HG03064 (cell line): ENCODE measurements at regions not wholly inside any gene's neighbourhood (a gene's known extent, or its start where the extent isn't known, plus 50 kb on each side); places are given as distances from the start of the nearest gene placed in this dataset.

Experiments used
- ATAC-seq: cut with Tn5 transposase; IDR thresholded peaks from one replicate; pipeline ENCODE4 v1.9.1; 2021; ENCODE audit warnings: low read depth; ENCODE audit not compliant: unreplicated experiment

GRCh38 chr7:47640265-47640664, 58.4 kb upstream of the TNS3 start:
- no peak for ATAC-seq

- no peak for ATAC-seq
Observed at GRCh38 chr7:47639495-47640110, 57.7 kb upstream of the TNS3 start.

GRCh38 chr7:47638679-47639315, 56.9 kb upstream of the TNS3 start:
- no peak for ATAC-seq

GRCh38 chr7:47636433-47637175, 54.7 kb upstream of the TNS3 start:
- ATAC-seq: no peak

GRCh38 chr7:47636081-47636432, 54.1 kb upstream of the TNS3 start:
- ATAC-seq: no peak

- ATAC-seq: no peak
Observed at GRCh38 chr7:47635091-47636080, 53.5 kb upstream of the TNS3 start.

GRCh38 chr7:47634273-47634672, 52.4 kb upstream of the TNS3 start:
- ATAC-seq: no peak

- no peak for ATAC-seq
Observed at GRCh38 chr7:47633134-47633533, 51.2 kb upstream of the TNS3 start.
